Endodermal cell (in vitro differentiated cells): ENCODE measurements at regions not wholly inside any gene's neighbourhood (a gene's known extent, or its start where the extent isn't known, plus 50 kb on each side); places are given as distances from the start of the nearest gene placed in this dataset.

ENCODE experiments used
- DNase-seq: peaks from one replicate; pipeline ENCODE4 v3.0.0-alpha.2; 2017
- H3K27ac ChIP-seq: 2 replicates; pipeline ENCODE4 v1.5.1; 2013; ENCODE audit warnings: mild to moderate bottlenecking, low read depth, low read length, moderate library complexity
- H3K27me3 ChIP-seq: 2 replicates; pipeline ENCODE4 v1.6.1; 2013; ENCODE audit warnings: mild to moderate bottlenecking, low read length, moderate library complexity; ENCODE audit not compliant: insufficient read depth, control insufficient read depth, poor library complexity, severe bottlenecking
- H3K36me3 ChIP-seq: 2 replicates; pipeline ENCODE4 v1.7.0; 2013; ENCODE audit warnings: mild to moderate bottlenecking, low read length, moderate library complexity; ENCODE audit not compliant: control insufficient read depth, insufficient read depth
- H3K4me1 ChIP-seq: one replicate; pipeline ENCODE4 v1.7.0; 2013; ENCODE audit warnings: low read length; ENCODE audit not compliant: control insufficient read depth, insufficient read depth
- H3K4me3 ChIP-seq: 2 replicates; pipeline ENCODE4 v1.5.1; 2013; ENCODE audit warnings: mild to moderate bottlenecking, low read length, moderate library complexity
- H3K9ac ChIP-seq: 2 replicates; pipeline ENCODE4 v1.6.1; 2013; ENCODE audit warnings: mild to moderate bottlenecking, low read length, moderate library complexity; ENCODE audit not compliant: poor library complexity, severe bottlenecking; ENCODE audit errors: extremely low read depth
- H3K9me3 ChIP-seq: 2 replicates; pipeline ENCODE4 v1.6.1; 2013; ENCODE audit warnings: mild to moderate bottlenecking, low read length, moderate library complexity; ENCODE audit not compliant: control insufficient read depth
- H3K27ac Mint-ChIP-seq: 2 replicates; pipeline ENCODE4 v1.8.0; 2020; ENCODE audit warnings: mixed read lengths
- H3K27me3 Mint-ChIP-seq: 2 replicates; pipeline ENCODE4 v1.8.0; 2021; ENCODE audit warnings: mild to moderate bottlenecking, mixed read lengths; ENCODE audit not compliant: insufficient read depth
- H3K36me3 Mint-ChIP-seq: 2 replicates; pipeline ENCODE4 v1.8.0; 2020; ENCODE audit warnings: low read depth, mixed read lengths
- H3K4me1 Mint-ChIP-seq: 2 replicates; pipeline ENCODE4 v1.8.0; 2020; ENCODE audit warnings: mixed read lengths
- H3K4me3 Mint-ChIP-seq: 2 replicates; pipeline ENCODE4 v1.8.0; 2020; ENCODE audit warnings: mild to moderate bottlenecking, moderate library complexity, mixed read lengths
- H3K9me3 Mint-ChIP-seq: 2 replicates; pipeline ENCODE4 v1.8.0; 2020; ENCODE audit warnings: mild to moderate bottlenecking, mixed read lengths
- WGBS, 2 experiments: methylation state at CpG; one replicate each; pipeline versions ENCODE4 v1.1.5 to v1.1.7; 2013; ENCODE audit warnings: missing lambda C conversion rate in 2 of 2, mixed read lengths in 1 of 2; ENCODE audit not compliant: insufficient coverage in 1 of 2, insufficient read length in 1 of 2; 5-methylcytosine and 5-hydroxymethylcytosine counted together
- TF ChIP-seq, protein P1 (sequence below): fragments of 200-600 bp; sonication (generic); conservative IDR thresholded peaks from 2 replicates; pipeline ENCODE4 v1.5.0; 2021; ENCODE audit warnings: antibody characterized with exemption, mild to moderate bottlenecking

DNA sequence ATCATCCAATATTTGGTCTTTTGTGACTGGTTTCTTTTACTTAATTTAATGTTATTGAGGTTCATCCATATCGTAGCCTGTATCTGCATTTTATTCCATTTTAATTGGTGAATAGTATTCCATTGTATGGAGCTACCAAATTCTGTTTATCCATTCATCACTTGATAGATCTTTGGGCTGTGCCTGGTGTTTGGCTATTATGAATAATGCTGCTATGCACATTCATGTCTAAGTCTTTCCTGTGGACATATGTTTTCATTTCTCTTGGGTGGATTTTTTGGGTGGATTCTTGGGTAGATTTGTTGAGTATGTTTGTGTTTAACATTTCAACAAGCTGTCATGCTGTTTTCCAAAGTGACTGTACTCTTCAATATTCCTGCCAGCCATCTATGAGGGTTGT, 52.5 kb upstream of the NEDD4L start:
- no peak overlapping the region for H3K27ac Mint-ChIP-seq
- no peaks in the 10 kb centered on the region for H3K4me1 ChIP-seq
- TF ChIP-seq, protein P1, sequence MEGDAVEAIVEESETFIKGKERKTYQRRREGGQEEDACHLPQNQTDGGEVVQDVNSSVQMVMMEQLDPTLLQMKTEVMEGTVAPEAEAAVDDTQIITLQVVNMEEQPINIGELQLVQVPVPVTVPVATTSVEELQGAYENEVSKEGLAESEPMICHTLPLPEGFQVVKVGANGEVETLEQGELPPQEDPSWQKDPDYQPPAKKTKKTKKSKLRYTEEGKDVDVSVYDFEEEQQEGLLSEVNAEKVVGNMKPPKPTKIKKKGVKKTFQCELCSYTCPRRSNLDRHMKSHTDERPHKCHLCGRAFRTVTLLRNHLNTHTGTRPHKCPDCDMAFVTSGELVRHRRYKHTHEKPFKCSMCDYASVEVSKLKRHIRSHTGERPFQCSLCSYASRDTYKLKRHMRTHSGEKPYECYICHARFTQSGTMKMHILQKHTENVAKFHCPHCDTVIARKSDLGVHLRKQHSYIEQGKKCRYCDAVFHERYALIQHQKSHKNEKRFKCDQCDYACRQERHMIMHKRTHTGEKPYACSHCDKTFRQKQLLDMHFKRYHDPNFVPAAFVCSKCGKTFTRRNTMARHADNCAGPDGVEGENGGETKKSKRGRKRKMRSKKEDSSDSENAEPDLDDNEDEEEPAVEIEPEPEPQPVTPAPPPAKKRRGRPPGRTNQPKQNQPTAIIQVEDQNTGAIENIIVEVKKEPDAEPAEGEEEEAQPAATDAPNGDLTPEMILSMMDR = no peak
- H3K27me3 Mint-ChIP-seq = peaks cover 3% of the 10 kb centered on the region
- H3K4me3 ChIP-seq = no peak overlapping the region
- DNase-seq = no peak
- H3K36me3 ChIP-seq = no peaks in the 10 kb centered on the region
- H3K9ac ChIP-seq = no peak overlapping the region
- peaks cover 3% of the 10 kb centered on the region for H3K4me1 Mint-ChIP-seq
- 100% methylated on average over 1 of the region's 1 CpG; no CpG with 5 or more reads in 1 of the 2 experiments for WGBS, 2 experiments
- H3K27ac ChIP-seq = no peak overlapping the region
- no peak overlapping the region for H3K4me3 Mint-ChIP-seq
- H3K36me3 Mint-ChIP-seq = no peaks in the 10 kb centered on the region
- H3K9me3 Mint-ChIP-seq = no peaks in the 10 kb centered on the region
- no peaks in the 10 kb centered on the region for H3K9me3 ChIP-seq
- H3K27me3 ChIP-seq = no peaks in the 10 kb centered on the region

DNA sequence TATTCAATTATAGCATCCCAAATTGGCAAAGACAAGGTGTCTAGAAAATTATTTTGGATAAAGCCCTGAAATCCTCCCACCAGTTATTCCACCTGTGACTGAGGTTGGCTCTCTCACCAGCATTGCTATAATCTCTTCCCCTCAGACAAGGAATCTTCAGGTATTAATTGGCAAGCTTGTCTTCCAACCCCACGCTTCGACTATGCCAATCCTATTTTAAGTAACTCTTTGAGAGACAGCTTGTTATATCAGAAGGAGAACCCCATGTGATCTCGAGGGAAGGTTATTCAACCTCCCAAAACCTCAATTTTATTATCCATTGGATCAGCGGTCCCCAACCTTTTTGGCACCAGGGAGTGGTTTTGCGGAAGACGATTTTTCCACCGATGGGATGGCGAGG, 54.5 kb upstream of the NEDD4L start:
- H3K4me3 Mint-ChIP-seq = no peak overlapping the region
- Histone ChIP-seq H3K9ac (no peak overlapping the region), H3K27me3 (no peaks in the 10 kb centered on the region), H3K4me1 (no peaks in the 10 kb centered on the region), H3K36me3 (no peaks in the 10 kb centered on the region), H3K27ac (no peak overlapping the region), H3K4me3 (no peak overlapping the region), H3K9me3 (no peaks in the 10 kb centered on the region)
- TF ChIP-seq, protein P1 = no peak
- H3K27me3 Mint-ChIP-seq = peaks cover 7% of the 10 kb centered on the region
- no peak overlapping the region for H3K27ac Mint-ChIP-seq
- no peaks in the 10 kb centered on the region for H3K4me1 Mint-ChIP-seq
- H3K9me3 Mint-ChIP-seq = no peaks in the 10 kb centered on the region
- no peak for DNase-seq
- no peaks in the 10 kb centered on the region for H3K36me3 Mint-ChIP-seq
- 87 to 91% methylated on average over 8 of the region's 8 CpGs for WGBS, 2 experiments

DNA sequence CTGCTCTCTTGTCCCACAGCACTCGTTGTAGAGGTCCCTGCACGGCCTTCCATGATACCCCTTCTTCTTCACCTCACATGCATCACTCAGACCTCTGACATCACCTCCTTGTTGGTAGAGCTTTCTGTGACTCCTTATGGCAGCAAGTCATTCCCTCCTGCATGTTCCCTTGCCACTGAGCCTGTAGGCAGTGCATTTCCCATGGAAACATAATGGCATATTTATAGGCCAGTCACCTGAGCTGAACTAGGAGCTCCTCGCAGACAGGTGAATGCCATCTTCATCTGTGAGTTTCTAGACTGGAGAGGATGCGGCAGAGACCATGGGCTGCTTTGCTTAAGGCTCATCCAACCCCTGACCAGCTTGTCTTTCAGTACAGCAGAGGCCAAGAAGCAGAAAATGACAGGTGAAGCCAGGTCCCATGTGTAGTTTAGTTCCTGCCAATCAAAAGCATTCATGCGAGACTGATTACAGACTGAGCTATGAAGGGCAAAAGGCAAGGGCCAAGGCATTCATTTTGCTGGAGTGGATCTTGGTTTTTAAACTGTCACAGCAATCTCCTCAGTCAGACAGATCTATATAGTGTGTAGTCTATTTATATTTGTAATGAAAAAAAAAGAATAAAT, 59.4 kb upstream of the NEDD4L start:
- Histone ChIP-seq H3K4me3 (no peak overlapping the region), H3K4me1 (peaks cover 17% of the 10 kb centered on the region), H3K9ac (no peak overlapping the region), H3K36me3 (no peaks in the 10 kb centered on the region), H3K9me3 (no peaks in the 10 kb centered on the region), H3K27me3 (peaks cover 5% of the 10 kb centered on the region), H3K27ac (no peak overlapping the region)
- WGBS, 2 experiments = 96 to 100% methylated on average over 4 to 5 of the region's 5 CpGs
- peaks cover 12% of the 10 kb centered on the region for H3K4me1 Mint-ChIP-seq
- H3K27ac Mint-ChIP-seq = no peak overlapping the region
- TF ChIP-seq, protein P1 = no peak
- no peak overlapping the region for H3K4me3 Mint-ChIP-seq
- no peaks in the 10 kb centered on the region for H3K9me3 Mint-ChIP-seq
- H3K36me3 Mint-ChIP-seq = no peaks in the 10 kb centered on the region
- peaks cover 10% of the 10 kb centered on the region for H3K27me3 Mint-ChIP-seq
- DNase-seq = no peak
